ENCODE measurements at regions not wholly inside any gene's neighbourhood (a gene's known extent, or its start where the extent isn't known, plus 50 kb on each side); places are given as distances from the start of the nearest gene placed in this dataset.

DNA sequence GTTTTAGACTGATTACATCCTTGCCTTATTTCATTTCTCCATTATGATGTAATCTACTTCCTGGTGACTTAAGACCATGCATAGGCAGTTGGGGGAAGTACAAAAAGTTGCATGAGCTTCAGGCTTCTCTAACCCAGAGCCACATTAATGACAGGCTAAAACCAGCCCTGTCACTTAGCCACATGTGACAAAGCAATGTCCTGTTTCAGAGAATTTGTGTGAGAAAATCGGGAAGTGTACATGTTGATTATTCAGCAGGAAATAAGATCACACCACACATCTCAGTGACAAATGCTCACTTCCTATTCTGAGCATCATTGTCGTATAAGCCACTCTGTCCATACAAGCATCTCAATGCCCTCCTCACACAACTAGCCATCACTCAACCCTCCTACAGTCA, 98.5 kb upstream of the MAGEB16 start:
- TF ChIP-seq CTCF (IDR thresholded peaks at IDR 0.05) = no peak
- no peak for TF ChIP-seq POLR2A (IDR thresholded peaks at IDR 0.05)

Data from adrenal gland (tissue), 5 donors.